GM23248 (cell line): ENCODE measurements at regions not wholly inside any gene's neighbourhood (a gene's known extent, or its start where the extent isn't known, plus 50 kb on each side); places are given as distances from the start of the nearest gene placed in this dataset.

Source experiments
- EZH2 ChIP-seq: fragments of 200-600 bp; sonication (generic); IDR thresholded peaks from 2 replicates; pipeline ENCODE4 v1.6.1; 2018; ENCODE audit warnings: antibody characterized with exemption, mild to moderate bottlenecking; ENCODE audit not compliant: insufficient read depth, poor library complexity, severe bottlenecking
- EZH2phosphoT487 ChIP-seq: fragments of 200-600 bp; sonication (generic); IDR thresholded peaks from 2 replicates; pipeline ENCODE4 v1.6.1; 2018; ENCODE audit warnings: antibody characterized with exemption, moderate library complexity, mild to moderate bottlenecking, low read depth; ENCODE audit not compliant: insufficient read depth

DNA sequence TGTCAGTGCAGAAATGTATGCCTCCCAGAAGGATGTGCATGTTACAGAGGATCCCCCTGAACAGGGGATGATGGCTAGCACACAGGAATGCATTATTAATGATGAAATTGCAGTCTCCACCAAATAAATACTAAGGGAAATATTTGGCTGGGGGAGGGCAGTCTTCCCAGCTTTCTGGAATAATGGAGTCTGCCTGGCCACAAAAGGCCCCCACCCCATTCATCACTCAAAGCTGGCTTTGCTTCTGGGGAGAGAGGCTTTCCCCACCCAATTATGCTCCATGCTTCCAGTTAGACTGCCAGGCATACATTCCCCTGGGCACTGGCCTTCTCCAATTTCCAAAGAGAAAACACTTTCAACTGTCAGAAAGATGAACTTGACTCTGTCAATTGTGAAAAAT, 302.7 kb downstream of the SIPA1L2 start:
- TF ChIP-seq EZH2: no peak
- TF ChIP-seq EZH2phosphoT487: no peak
